A549 (cell line): ENCODE measurements at regions not wholly inside any gene's neighbourhood (a gene's known extent, or its start where the extent isn't known, plus 50 kb on each side); places are given as distances from the start of the nearest gene placed in this dataset.

Source experiments
- ATAC-seq, 2 experiments: fragments of 200-7000 bp in 1 of 2; fragments of >200 bp in 1 of 2; cut with Nextera tagmentation in 1 of 2; cut with Tn5 transposase in 1 of 2; 3 replicates each; pipeline versions ENCODE4 v1.8.0 to v1.9.1; 2018 to 2020; ENCODE audit warnings: mild to moderate bottlenecking in 1 of 2, moderate library complexity in 1 of 2
- CTCF ChIA-PET: fragments of 300-600 bp; sonication (Branson Sonifier 250); formaldehyde crosslinking; extraction: SDS; loops from one replicate; lab custom pipeline; 2021; ENCODE audit warnings: antibody characterized with exemption, inconsistent platforms; lab: Yijun Ruan, JAX
- POLR2A ChIA-PET: fragments of 350-600 bp; formaldehyde crosslinking; extraction: SDS; loops from one replicate; lab custom pipeline; 2021; ENCODE audit warnings: antibody characterized with exemption, inconsistent platforms; lab: Yijun Ruan, JAX
- DNase-seq, 2 experiments: peaks; one replicate each; pipeline versions ENCODE4 v3.0.0 to v3.0.0-alpha.2; 2011 to 2016; ENCODE audit warnings: low read depth in 1 of 2, low spot score in 1 of 2
- FAIRE-seq: peaks from 2 replicates; lab custom pipeline; 2011; peaks lifted over from hg19 to GRCh38; lab: Jason Lieb, UNC
- H3K27ac ChIP-seq, 2 experiments: fragments of >200 bp; sonication (Bioruptor Twin); formaldehyde crosslinking; 3 replicates each; pipeline ENCODE4 v1.5.1; 2016 to 2017
- H3K4me1 ChIP-seq: fragments of >200 bp; sonication (Bioruptor Twin); formaldehyde crosslinking; 3 replicates; pipeline ENCODE4 v1.6.1; 2016
- H3K4me2 ChIP-seq: fragments of >200 bp; sonication (Bioruptor Twin); formaldehyde crosslinking; 3 replicates; pipeline ENCODE4 v1.6.1; 2016
- H3K4me3 ChIP-seq: fragments of >200 bp; sonication (Bioruptor Twin); formaldehyde crosslinking; 3 replicates; pipeline ENCODE4 v1.5.1; 2016
- H3K9me3 ChIP-seq: fragments of >200 bp; sonication (Bioruptor Twin); formaldehyde crosslinking; 3 replicates; pipeline ENCODE4 v1.6.1; 2016
- BHLHE40 ChIP-seq: IDR thresholded peaks from 2 replicates; pipeline ENCODE4 v1.6.1; 2012; ENCODE audit warnings: low read depth, low read length, inconsistent platforms
- CBX2 ChIP-seq: fragments of 200-600 bp; sonication (generic); IDR thresholded peaks from 2 replicates; pipeline ENCODE4 v1.6.1; 2016; ENCODE audit warnings: low read depth, mild to moderate bottlenecking, borderline replicate concordance
- EP300 ChIP-seq, 2 experiments: fragments of >200 bp; sonication (Bioruptor Twin); formaldehyde crosslinking; IDR thresholded peaks; 2 replicates in 1 of 2; 3 replicates in 1 of 2; pipeline ENCODE4 v1.6.1; 2016 to 2017
- FOSB ChIP-seq: fragments of 250-450 bp; sonication (Bioruptor Pico); IDR thresholded peaks from 2 replicates; pipeline ENCODE4 v1.5.0; 2020; ENCODE audit warnings: mild to moderate bottlenecking, moderate library complexity
- FOSL2 ChIP-seq, 2 experiments: fragments of 450-650 bp in 1 of 2; fragments of >200 bp in 1 of 2; sonication (Bioruptor Twin) in 1 of 2; formaldehyde crosslinking; IDR thresholded peaks; 2 replicates each; pipeline versions ENCODE4 v1.5.0 to v1.6.1; 2016 to 2020; ENCODE audit warnings: mild to moderate bottlenecking in 1 of 2, moderate library complexity in 1 of 2
- FOXS1 ChIP-seq: fragments of 250-450 bp; sonication (Bioruptor Pico); IDR thresholded peaks from 2 replicates; pipeline ENCODE4 v1.5.0; 2020; ENCODE audit warnings: mild to moderate bottlenecking, moderate library complexity
- GATA3 ChIP-seq: IDR thresholded peaks from 2 replicates; pipeline ENCODE4 v1.6.1; 2012; ENCODE audit warnings: borderline replicate concordance
- HES2 ChIP-seq: fragments of >200 bp; sonication (Bioruptor Twin); formaldehyde crosslinking; IDR thresholded peaks from 2 replicates; pipeline ENCODE4 v1.6.1; 2016
- HEYL ChIP-seq: fragments of 250-450 bp; sonication (Bioruptor Pico); IDR thresholded peaks from 2 replicates; pipeline ENCODE4 v1.8.0; 2021; ENCODE audit warnings: mild to moderate bottlenecking, moderate library complexity
- HOXA7 ChIP-seq: fragments of 250-450 bp; sonication (Bioruptor Pico); IDR thresholded peaks from 2 replicates; pipeline ENCODE4 v1.5.0; 2020; ENCODE audit warnings: mild to moderate bottlenecking, moderate library complexity
- HOXB13 ChIP-seq: fragments of 250-450 bp; sonication (Bioruptor Pico); IDR thresholded peaks from 2 replicates; pipeline ENCODE4 v1.5.0; 2020; ENCODE audit warnings: low read depth, mild to moderate bottlenecking, moderate library complexity
- JUN ChIP-seq, 2 experiments: fragments of >200 bp; sonication (Bioruptor Twin); formaldehyde crosslinking; IDR thresholded peaks; 2 replicates in 1 of 2; 3 replicates in 1 of 2; pipeline ENCODE4 v1.6.1; 2016 to 2017
- JUNB ChIP-seq: fragments of >200 bp; sonication (Bioruptor Twin); formaldehyde crosslinking; IDR thresholded peaks from 2 replicates; pipeline ENCODE4 v1.6.1; 2016
- KDM1A ChIP-seq: fragments of 200-600 bp; sonication (generic); IDR thresholded peaks from 2 replicates; pipeline ENCODE4 v1.6.1; 2016; ENCODE audit warnings: low read depth, mild to moderate bottlenecking
- MAFK ChIP-seq: fragments of 450-650 bp; IDR thresholded peaks from 2 replicates; pipeline ENCODE4 v1.6.1; 2014; ENCODE audit not compliant: partially characterized antibody
- MAZ ChIP-seq: fragments of 150-350 bp; IDR thresholded peaks from 2 replicates; pipeline ENCODE4 v1.6.1; 2014; ENCODE audit warnings: antibody characterized with exemption, low read depth, low read length, borderline replicate concordance
- NPAS2 ChIP-seq: fragments of 250-450 bp; sonication (Bioruptor Pico); IDR thresholded peaks from 2 replicates; pipeline ENCODE4 v1.8.0; 2022; ENCODE audit warnings: mild to moderate bottlenecking, moderate library complexity, borderline replicate concordance
- NR3C1 ChIP-seq: fragments of >200 bp; sonication (Bioruptor Twin); formaldehyde crosslinking; IDR thresholded peaks from 3 replicates; pipeline ENCODE4 v1.6.1; 2017
- PHF8 ChIP-seq: fragments of 200-600 bp; sonication (generic); IDR thresholded peaks from 2 replicates; pipeline ENCODE4 v1.6.1; 2016; ENCODE audit warnings: low read depth, mild to moderate bottlenecking, antibody characterized with exemption, moderate library complexity, borderline replicate concordance
- POLR2A ChIP-seq: IDR thresholded peaks from 2 replicates; pipeline ENCODE4 v1.6.1; 2012; ENCODE audit warnings: mild to moderate bottlenecking, low read length
- POLR2AphosphoS2 ChIP-seq: conservative IDR thresholded peaks from 2 replicates; pipeline ENCODE4 v1.6.1; 2012; ENCODE audit warnings: low read length, improper control_type of control experiment, inconsistent platforms
- RNF2 ChIP-seq: fragments of 200-600 bp; sonication (generic); IDR thresholded peaks from 2 replicates; pipeline ENCODE4 v1.6.1; 2016; ENCODE audit warnings: low read depth, mild to moderate bottlenecking, antibody characterized with exemption, moderate library complexity, borderline replicate concordance
- SREBF2 ChIP-seq: fragments of 450-650 bp; IDR thresholded peaks from 2 replicates; pipeline ENCODE4 v1.6.1; 2014; ENCODE audit warnings: mild to moderate bottlenecking, moderate library complexity
- TFCP2L1 ChIP-seq: fragments of 250-450 bp; sonication (Bioruptor Pico); IDR thresholded peaks from 2 replicates; pipeline ENCODE4 v1.5.0; 2021; ENCODE audit warnings: mild to moderate bottlenecking
- ZSCAN20 ChIP-seq: fragments of 250-450 bp; sonication (Bioruptor Pico); IDR thresholded peaks from 2 replicates; pipeline ENCODE4 v1.8.0; 2022; ENCODE audit warnings: mild to moderate bottlenecking, moderate library complexity
- WGBS: methylation state at CpG from one replicate; pipeline ENCODE4 v1.1.6; 2017; ENCODE audit errors: missing lambda C conversion rate; 5-methylcytosine and 5-hydroxymethylcytosine counted together
- TF ChIP-seq, protein P1 (sequence below): fragments of 250-450 bp; sonication (Bioruptor Pico); IDR thresholded peaks from 2 replicates; pipeline ENCODE4 v1.5.0; 2020; ENCODE audit warnings: low read depth, mild to moderate bottlenecking, moderate library complexity
- TF ChIP-seq, protein P2 (sequence below): IDR thresholded peaks from 2 replicates; pipeline ENCODE4 v1.6.1; 2012
- TF ChIP-seq, protein P3 (sequence below): fragments of >200 bp; sonication (Bioruptor Twin); formaldehyde crosslinking; IDR thresholded peaks from 3 replicates; pipeline ENCODE4 v1.5.1; 2016
- TF ChIP-seq, protein P4 (sequence below): IDR thresholded peaks from 2 replicates; pipeline ENCODE4 v1.6.1; 2012
- TF ChIP-seq, protein P5 (sequence below): fragments of 250-450 bp; sonication (Bioruptor Pico); IDR thresholded peaks from 2 replicates; pipeline ENCODE4 v1.5.0; 2021; ENCODE audit warnings: mild to moderate bottlenecking, moderate library complexity, borderline replicate concordance

DNA sequence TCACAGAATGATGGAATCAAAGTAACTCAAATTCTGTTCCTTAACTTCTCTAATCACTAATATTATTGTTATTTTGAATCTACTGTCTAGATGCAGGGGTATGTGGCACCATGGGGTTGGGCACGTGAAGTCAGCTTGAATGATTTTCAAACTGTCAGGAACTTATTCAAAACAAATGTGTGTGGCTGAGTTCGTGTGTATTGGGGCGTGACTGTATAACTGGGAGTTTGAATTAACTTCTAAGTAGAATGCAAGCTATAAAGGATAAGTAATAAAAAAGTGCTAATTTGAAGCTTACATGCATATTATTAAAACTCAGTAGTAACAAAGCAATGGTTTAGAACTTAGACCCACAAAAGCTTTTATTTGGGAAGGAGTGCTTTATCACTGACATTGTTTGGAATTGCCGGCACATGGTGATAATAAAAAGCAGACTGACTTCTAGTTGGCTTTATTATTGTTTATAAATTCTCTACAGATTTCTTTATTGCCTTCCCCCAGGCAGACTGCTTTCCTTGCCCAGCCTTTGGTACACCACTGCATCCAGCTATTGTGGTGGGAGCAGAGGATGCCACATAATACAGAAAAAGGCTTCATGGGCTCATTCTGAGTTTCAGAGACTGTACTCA, 84.3 kb downstream of the TENT5C start:
- WGBS, result 30% methylated on average over 4 of the region's 4 CpGs

DNA sequence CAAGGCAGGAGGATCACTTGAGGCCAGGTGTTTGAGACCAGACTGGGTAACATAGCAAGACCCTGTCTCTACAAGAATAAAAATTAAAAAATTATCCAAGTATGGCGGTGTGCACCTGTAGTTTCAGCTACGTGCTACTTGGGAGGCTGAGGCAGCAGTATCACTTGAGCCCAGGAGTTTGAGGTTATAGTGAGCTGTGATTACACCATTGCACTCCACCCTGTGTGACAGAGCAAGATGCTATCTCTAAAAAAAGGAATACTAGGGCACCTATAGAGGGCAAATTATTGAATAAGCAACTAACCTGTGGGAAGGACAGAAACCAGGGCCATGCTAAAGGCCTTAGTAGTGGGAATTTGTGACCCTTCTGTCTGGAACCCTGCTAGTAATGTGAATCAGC, 86.1 kb downstream of the TENT5C start:
- Histone ChIP-seq H3K9me3 (no peaks in the 10 kb centered on the region), H3K4me1 (peaks cover 6% of the 10 kb centered on the region; the same call in 1 of the 3 replicates), H3K4me2 (no peak overlapping the region), H3K27ac (no peak overlapping the region), H3K4me3 (no peak overlapping the region)
- ChIA-PET POLR2A (no interaction called here), CTCF (no interaction called here)
- FAIRE-seq (no peak), ATAC-seq (no peak), DNase-seq (no peak)
- TF ChIP-seq GATA3 (no peak), ZSCAN20 (CRISPR knock-in tag) (no peak), FOXS1 (CRISPR knock-in tag) (no peak), MAZ (no peak), HOXA7 (CRISPR knock-in tag) (no peak), KDM1A (no peak), HES2 (no peak), BHLHE40 (no peak), NR3C1 (no peak), JUNB (no peak), CBX2 (no peak), JUN (IDR thresholded peaks at IDR 0.05) (no peak), RNF2 (no peak), HEYL (CRISPR knock-in tag) (no peak), NPAS2 (no peak), SREBF2 (no peak)
- TF ChIP-seq, protein P1, sequence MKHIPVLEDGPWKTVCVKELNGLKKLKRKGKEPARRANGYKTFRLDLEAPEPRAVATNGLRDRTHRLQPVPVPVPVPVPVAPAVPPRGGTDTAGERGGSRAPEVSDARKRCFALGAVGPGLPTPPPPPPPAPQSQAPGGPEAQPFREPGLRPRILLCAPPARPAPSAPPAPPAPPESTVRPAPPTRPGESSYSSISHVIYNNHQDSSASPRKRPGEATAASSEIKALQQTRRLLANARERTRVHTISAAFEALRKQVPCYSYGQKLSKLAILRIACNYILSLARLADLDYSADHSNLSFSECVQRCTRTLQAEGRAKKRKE (CRISPR knock-in tag), result no peak
- TF ChIP-seq, protein P2, sequence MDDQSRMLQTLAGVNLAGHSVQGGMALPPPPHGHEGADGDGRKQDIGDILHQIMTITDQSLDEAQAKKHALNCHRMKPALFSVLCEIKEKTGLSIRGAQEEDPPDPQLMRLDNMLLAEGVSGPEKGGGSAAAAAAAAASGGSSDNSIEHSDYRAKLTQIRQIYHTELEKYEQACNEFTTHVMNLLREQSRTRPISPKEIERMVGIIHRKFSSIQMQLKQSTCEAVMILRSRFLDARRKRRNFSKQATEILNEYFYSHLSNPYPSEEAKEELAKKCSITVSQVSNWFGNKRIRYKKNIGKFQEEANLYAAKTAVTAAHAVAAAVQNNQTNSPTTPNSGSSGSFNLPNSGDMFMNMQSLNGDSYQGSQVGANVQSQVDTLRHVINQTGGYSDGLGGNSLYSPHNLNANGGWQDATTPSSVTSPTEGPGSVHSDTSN, result no peak
- TF ChIP-seq, protein P3, sequence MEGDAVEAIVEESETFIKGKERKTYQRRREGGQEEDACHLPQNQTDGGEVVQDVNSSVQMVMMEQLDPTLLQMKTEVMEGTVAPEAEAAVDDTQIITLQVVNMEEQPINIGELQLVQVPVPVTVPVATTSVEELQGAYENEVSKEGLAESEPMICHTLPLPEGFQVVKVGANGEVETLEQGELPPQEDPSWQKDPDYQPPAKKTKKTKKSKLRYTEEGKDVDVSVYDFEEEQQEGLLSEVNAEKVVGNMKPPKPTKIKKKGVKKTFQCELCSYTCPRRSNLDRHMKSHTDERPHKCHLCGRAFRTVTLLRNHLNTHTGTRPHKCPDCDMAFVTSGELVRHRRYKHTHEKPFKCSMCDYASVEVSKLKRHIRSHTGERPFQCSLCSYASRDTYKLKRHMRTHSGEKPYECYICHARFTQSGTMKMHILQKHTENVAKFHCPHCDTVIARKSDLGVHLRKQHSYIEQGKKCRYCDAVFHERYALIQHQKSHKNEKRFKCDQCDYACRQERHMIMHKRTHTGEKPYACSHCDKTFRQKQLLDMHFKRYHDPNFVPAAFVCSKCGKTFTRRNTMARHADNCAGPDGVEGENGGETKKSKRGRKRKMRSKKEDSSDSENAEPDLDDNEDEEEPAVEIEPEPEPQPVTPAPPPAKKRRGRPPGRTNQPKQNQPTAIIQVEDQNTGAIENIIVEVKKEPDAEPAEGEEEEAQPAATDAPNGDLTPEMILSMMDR, result no peak
- WGBS, result 78% methylated on average over 2 of the region's 2 CpGs

More for the DNA sequence above, 84.3 kb downstream of the TENT5C start:
- Histone ChIP-seq H3K4me2 (no peak overlapping the region), H3K9me3 (no peaks in the 10 kb centered on the region), H3K4me3 (no peak overlapping the region), H3K4me1 (peaks cover 10% of the 10 kb centered on the region; the same call in 1 of the 3 replicates), H3K27ac (no peak overlapping the region)
- FAIRE-seq, result no peak
- ChIA-PET CTCF (interaction anchor here (1.8 kb wide), 1 partner anchor 64 kb away, joined by 6 read pairs; no protein-coding TSS in a partner anchor), POLR2A (no interaction called here)
- ATAC-seq, result no peak
- TF ChIP-seq BHLHE40 (no peak), EP300 (IDR thresholded peaks at IDR 0.05) (no peak), JUNB (no peak), POLR2A (no peak), FOSL2 (IDR thresholded peaks at IDR 0.05) (no peak), FOSL2 (CRISPR knock-in tag; IDR thresholded peaks at IDR 0.05) (no peak), HEYL (CRISPR knock-in tag) (no peak), POLR2AphosphoS2 (no peak), PHF8 (no peak), MAFK (no peak), HOXB13 (CRISPR knock-in tag) (no peak), TFCP2L1 (CRISPR knock-in tag) (no peak), NPAS2 (no peak), FOSB (no peak), GATA3 (no peak)
- TF ChIP-seq, protein P4, sequence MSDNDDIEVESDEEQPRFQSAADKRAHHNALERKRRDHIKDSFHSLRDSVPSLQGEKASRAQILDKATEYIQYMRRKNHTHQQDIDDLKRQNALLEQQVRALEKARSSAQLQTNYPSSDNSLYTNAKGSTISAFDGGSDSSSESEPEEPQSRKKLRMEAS, result no peak
- TF ChIP-seq, protein P5, sequence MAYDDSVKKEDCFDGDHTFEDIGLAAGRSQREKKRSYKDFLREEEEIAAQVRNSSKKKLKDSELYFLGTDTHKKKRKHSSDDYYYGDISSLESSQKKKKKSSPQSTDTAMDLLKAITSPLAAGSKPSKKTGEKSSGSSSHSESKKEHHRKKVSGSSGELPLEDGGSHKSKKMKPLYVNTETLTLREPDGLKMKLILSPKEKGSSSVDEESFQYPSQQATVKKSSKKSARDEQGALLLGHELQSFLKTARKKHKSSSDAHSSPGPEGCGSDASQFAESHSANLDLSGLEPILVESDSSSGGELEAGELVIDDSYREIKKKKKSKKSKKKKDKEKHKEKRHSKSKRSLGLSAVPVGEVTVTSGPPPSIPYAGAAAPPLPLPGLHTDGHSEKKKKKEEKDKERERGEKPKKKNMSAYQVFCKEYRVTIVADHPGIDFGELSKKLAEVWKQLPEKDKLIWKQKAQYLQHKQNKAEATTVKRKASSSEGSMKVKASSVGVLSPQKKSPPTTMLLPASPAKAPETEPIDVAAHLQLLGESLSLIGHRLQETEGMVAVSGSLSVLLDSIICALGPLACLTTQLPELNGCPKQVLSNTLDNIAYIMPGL (CRISPR knock-in tag), result no peak
- TF ChIP-seq, protein P2, result no peak
- TF ChIP-seq, protein P1 (CRISPR knock-in tag), result no peak
- no peak for DNase-seq
